BJ (cell line): ENCODE measurements at regions not wholly inside any gene's neighbourhood (a gene's known extent, or its start where the extent isn't known, plus 50 kb on each side); places are given as distances from the start of the nearest gene placed in this dataset.

Experiments used
- CTCF ChIA-PET: fragments of 350-600 bp; formaldehyde crosslinking; extraction: SDS; loops from one replicate; lab custom pipeline; 2021; ENCODE audit warnings: antibody characterized with exemption, inconsistent platforms; lab: Yijun Ruan, JAX
- POLR2A ChIA-PET: fragments of 300-600 bp; sonication (Branson Sonifier 250); formaldehyde crosslinking; extraction: SDS; loops from one replicate; lab custom pipeline; 2021; ENCODE audit warnings: antibody characterized with exemption; lab: Charles Lee
- DNase-seq: peaks from one replicate; pipeline ENCODE4 v3.0.0-alpha.2; 2011; ENCODE audit warnings: low read depth
- H3K27me3 ChIP-seq: 2 replicates; pipeline ENCODE4 v1.6.0; 2011; ENCODE audit warnings: low read length; ENCODE audit not compliant: control insufficient read depth, insufficient read depth
- H3K36me3 ChIP-seq: 2 replicates; pipeline ENCODE4 v1.5.1; 2011; ENCODE audit warnings: low read length; ENCODE audit not compliant: control insufficient read depth, insufficient read depth
- H3K4me3 ChIP-seq: 2 replicates; pipeline ENCODE4 v1.5.1; 2011; ENCODE audit warnings: low read depth, mild to moderate bottlenecking, control low read depth, low read length
- CTCF ChIP-seq: IDR thresholded peaks from 2 replicates; pipeline ENCODE4 v1.5.1; 2011; ENCODE audit warnings: low read depth, mild to moderate bottlenecking, control low read depth, inconsistent platforms, low read length, moderate library complexity; ENCODE audit not compliant: insufficient read depth

DNA sequence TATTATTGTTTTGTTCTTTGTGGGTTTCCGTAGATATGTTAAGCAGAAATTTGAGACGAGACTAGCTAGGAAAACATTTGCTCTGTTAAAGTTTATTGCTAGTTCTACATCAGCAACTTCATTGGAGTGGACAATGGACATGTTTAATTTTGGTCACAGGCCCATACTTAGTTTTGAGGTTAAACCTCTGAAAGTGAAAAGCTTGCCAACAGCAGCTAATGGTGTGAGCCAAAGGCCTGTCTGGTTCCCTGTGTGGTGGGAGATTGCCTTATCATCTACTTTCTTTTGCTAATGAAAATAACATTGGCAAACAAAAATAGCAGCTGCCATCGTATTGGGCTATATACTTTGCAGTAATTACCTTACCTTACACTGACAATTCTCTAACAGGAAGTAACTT is 388.4 kb upstream of the FZD8 start:
- Histone ChIP-seq H3K27me3 (no peaks in the 10 kb centered on the region), H3K4me3 (no peak overlapping the region), H3K36me3 (no peaks in the 10 kb centered on the region)
- DNase-seq: no peak
- POLR2A ChIA-PET: no interaction called here
- CTCF ChIA-PET: no interaction called here
- no peak for TF ChIP-seq CTCF

DNA sequence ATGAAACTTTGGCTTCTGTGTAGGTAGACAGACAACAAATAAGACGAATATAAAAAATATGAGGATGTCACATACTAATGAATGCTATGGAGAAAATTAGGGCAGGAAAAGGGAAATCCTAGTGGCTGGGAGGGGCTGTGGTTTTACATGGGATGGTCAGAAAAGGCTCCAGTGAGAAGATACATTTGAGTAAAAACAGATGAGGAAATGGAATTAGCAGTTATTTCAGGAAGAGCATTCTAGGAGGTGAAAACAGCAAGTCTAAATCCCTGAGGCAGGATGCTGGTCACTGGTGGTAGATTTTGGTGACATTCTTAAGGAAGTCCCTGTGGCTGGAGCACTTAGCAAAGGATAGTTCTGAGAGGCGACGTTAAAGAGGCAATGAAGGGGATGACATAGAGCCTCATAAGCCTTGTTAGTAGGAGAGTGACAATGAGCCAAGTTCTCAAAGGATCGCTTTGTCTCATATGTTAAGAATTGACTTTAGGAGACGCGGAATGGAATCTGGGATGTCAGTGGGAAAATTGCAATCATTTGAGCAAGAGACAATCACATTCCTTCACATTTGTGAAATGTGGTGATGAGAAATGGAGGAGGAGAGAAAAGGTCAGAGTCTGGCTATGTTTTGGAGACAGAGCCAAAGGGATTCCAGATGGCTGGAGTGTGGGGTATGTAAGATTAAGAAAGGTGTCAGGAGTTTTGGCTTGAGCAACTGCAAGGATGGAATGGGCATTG is 384.7 kb upstream of the FZD8 start:
- no peak for TF ChIP-seq CTCF
- Histone ChIP-seq H3K36me3 (no peaks in the 10 kb centered on the region), H3K4me3 (no peak overlapping the region), H3K27me3 (no peaks in the 10 kb centered on the region)
- no peak for DNase-seq
- ChIA-PET POLR2A (no interaction called here), CTCF (no interaction called here)

DNA sequence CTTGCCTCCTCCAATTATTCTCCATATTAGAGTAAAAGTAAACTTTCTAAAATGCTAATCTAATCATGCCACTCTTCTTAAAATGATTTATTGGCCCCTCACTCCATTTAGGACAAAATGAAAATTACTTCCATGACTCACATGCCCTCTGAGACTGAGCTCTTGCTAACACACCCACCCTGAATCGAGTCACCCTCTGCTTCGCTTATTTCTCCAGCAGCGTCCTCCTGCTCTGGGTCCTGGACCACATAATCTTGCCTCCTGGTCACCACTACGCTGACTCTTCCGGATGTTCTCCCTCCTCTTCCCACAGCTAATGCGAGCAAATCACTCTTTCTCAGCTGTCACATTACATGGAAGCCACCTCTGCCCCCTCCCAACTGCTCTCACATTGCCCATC is 384.0 kb upstream of the FZD8 start:
- DNase-seq: no peak
- CTCF ChIA-PET: no interaction called here
- no peak overlapping the region for H3K4me3 ChIP-seq
- H3K36me3 ChIP-seq: no peaks in the 10 kb centered on the region
- POLR2A ChIA-PET: no interaction called here
- no peak for TF ChIP-seq CTCF
- H3K27me3 ChIP-seq: no peaks in the 10 kb centered on the region

DNA sequence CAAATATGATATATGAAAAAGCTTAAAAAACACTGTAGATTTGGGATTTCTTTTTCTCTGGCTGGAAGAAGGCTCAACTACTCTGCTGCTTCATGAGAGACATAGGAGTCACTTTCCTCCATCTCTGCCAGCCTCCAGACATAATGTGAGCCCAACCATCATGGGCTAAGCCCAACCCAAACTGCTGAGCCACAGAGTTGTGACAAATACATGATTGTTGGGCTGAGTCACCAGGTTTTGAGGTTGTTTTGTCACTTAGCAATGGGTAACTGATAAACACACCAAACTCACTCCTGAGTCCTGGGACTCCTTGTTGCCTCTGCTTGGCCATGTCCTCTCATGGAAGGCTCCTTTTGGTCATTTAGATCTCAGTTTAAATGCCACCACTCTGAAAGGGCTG is 381.8 kb upstream of the FZD8 start:
- Histone ChIP-seq H3K4me3 (no peak overlapping the region), H3K36me3 (no peaks in the 10 kb centered on the region), H3K27me3 (no peaks in the 10 kb centered on the region)
- ChIA-PET CTCF (interaction anchor here (0.7 kb wide), 1 partner anchor 8 kb away, joined by 3 read pairs; no protein-coding TSS in a partner anchor), POLR2A (no interaction called here)
- DNase-seq: peak; percentile 41
- TF ChIP-seq CTCF: no peak

DNA sequence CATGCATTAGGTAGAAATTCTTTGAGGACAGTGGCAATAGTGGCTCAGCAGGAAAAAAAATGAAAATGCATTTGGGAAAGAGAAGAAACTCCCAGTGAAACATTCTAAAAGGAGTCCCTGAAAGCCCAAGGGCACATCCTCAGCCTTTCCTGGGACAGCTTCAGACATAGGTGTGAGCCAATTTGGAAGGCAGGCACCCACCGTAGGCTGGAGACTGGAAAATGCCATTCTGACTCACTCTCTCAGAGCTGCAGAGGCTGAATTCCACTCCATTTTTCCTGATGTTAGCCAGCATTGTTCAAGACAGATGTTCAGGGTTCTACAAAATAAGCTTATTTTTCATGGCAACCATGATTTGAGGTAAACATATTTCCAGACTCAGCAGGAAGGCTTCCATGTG is 379.0 kb upstream of the FZD8 start:
- TF ChIP-seq CTCF: no peak
- DNase-seq: no peak
- Histone ChIP-seq H3K36me3 (no peaks in the 10 kb centered on the region), H3K4me3 (no peak overlapping the region), H3K27me3 (no peaks in the 10 kb centered on the region)
- ChIA-PET POLR2A (no interaction called here), CTCF (no interaction called here)
